Endothelial cell of umbilical vein (primary cell): ENCODE measurements at regions not wholly inside any gene's neighbourhood (a gene's known extent, or its start where the extent isn't known, plus 50 kb on each side); places are given as distances from the start of the nearest gene placed in this dataset.

Experiments used
- BruUV-seq: library from RNA; stranded (reverse); fragments of 400-500 nt; replicated peaks from 2 replicates; lab custom pipeline; 2021; lab: Mats Ljungman, UMichigan
- CTCF ChIA-PET: fragments of 300-600, 350-600 bp; sonication (Branson Sonifier 250); formaldehyde crosslinking; loops from one replicate; lab custom pipeline; 2021; ENCODE audit warnings: antibody characterized with exemption, inconsistent platforms; lab: Charles Lee
- POLR2A ChIA-PET: fragments of 300-600, 350-600 bp; sonication (Branson Sonifier 250); formaldehyde crosslinking; loops from one replicate; lab custom pipeline; 2021; ENCODE audit warnings: antibody characterized with exemption, inconsistent platforms; lab: Charles Lee
- DNase-seq: peaks from one replicate; pipeline ENCODE4 v3.0.0-alpha.2; 2011; ENCODE audit warnings: low read depth, low spot score
- FAIRE-seq: peaks from 2 replicates; lab custom pipeline; 2011; peaks lifted over from hg19 to GRCh38; lab: Jason Lieb, UNC
- H2AFZ ChIP-seq: 2 replicates; pipeline ENCODE4 v1.6.0; 2012; ENCODE audit warnings: low read depth, low read length, control low read depth, inconsistent platforms
- H3K27ac ChIP-seq: 2 replicates; pipeline ENCODE4 v1.5.1; 2011; ENCODE audit warnings: low read depth, mild to moderate bottlenecking, control low read depth, low read length, moderate library complexity; ENCODE audit not compliant: insufficient read depth
- H3K27me3 ChIP-seq, 2 experiments: 2 replicates each; pipeline versions ENCODE4 v1.6.0 to v1.6.1; 2011; ENCODE audit warnings: low read length in 2 of 2, mixed read lengths in 1 of 2; ENCODE audit not compliant: control insufficient read depth in 2 of 2, insufficient read depth in 2 of 2
- H3K36me3 ChIP-seq, 2 experiments: 2 replicates in 1 of 2; 3 replicates in 1 of 2; pipeline ENCODE4 v1.5.1; 2011; ENCODE audit warnings: low read length in 2 of 2, mild to moderate bottlenecking in 1 of 2, moderate library complexity in 1 of 2; ENCODE audit not compliant: control insufficient read depth in 2 of 2, insufficient read depth in 2 of 2; ENCODE audit errors: extremely low read depth in 1 of 2
- H3K4me1 ChIP-seq: 3 replicates; pipeline ENCODE4 v1.5.1; 2011; ENCODE audit warnings: mild to moderate bottlenecking, low read length; ENCODE audit not compliant: control insufficient read depth, insufficient read depth; ENCODE audit errors: extremely low read depth
- H3K4me2 ChIP-seq: 2 replicates; pipeline ENCODE4 v1.6.1; 2011; ENCODE audit warnings: low read length, control low read depth, mixed read lengths; ENCODE audit not compliant: insufficient read depth
- H3K4me3 ChIP-seq, 3 experiments: fragments of 200-600 bp in 1 of 3; sonication (generic), shearing (Covaris generic) in 1 of 3; replicated peaks in 1 of 3; 2 replicates each; pipeline ENCODE4 v1.5.1; 2011 to 2016; ENCODE audit warnings: control low read depth in 3 of 3, low read length in 3 of 3, mild to moderate bottlenecking in 2 of 3, inconsistent platforms in 1 of 3, low read depth in 1 of 3, moderate library complexity in 1 of 3; ENCODE audit not compliant: insufficient read depth in 1 of 3
- H3K79me2 ChIP-seq: 2 replicates; pipeline ENCODE4 v1.6.0; 2012; ENCODE audit warnings: low read length, inconsistent platforms; ENCODE audit not compliant: control insufficient read depth, insufficient read depth
- H3K9ac ChIP-seq: replicated peaks from 2 replicates; pipeline ENCODE3; 2011; ENCODE audit warnings: low read length, control low read depth; ENCODE audit not compliant: insufficient read depth; ENCODE audit errors: extremely low read depth
- H3K9me1 ChIP-seq: replicated peaks from 3 replicates; pipeline ENCODE4 v1.6.0; 2011; ENCODE audit warnings: mild to moderate bottlenecking, low read length; ENCODE audit not compliant: control insufficient read depth, insufficient read depth; ENCODE audit errors: extremely low read depth
- H3K9me3 ChIP-seq: replicated peaks from 2 replicates; pipeline ENCODE4 v1.5.1; 2012; ENCODE audit warnings: low read length, inconsistent platforms; ENCODE audit not compliant: control insufficient read depth, insufficient read depth
- H4K20me1 ChIP-seq: replicated peaks from 2 replicates; pipeline ENCODE3; 2011; ENCODE audit warnings: mild to moderate bottlenecking, low read length; ENCODE audit not compliant: control insufficient read depth, insufficient read depth; ENCODE audit errors: extremely low read depth
- CTCF ChIP-seq, 2 donors: IDR thresholded peaks; 1 replicate in 1 of 2; 2 replicates in 1 of 2; pipeline ENCODE4 v1.5.1; 2011; ENCODE audit warnings: low read length in 2 of 2, mild to moderate bottlenecking in 2 of 2, moderate library complexity in 2 of 2, control low read depth in 1 of 2, inconsistent platforms in 1 of 2, low read depth in 1 of 2; ENCODE audit not compliant: insufficient read depth in 1 of 2; ENCODE audit errors: extremely low read depth in 1 of 2
- EZH2 ChIP-seq: IDR thresholded peaks from 2 replicates; pipeline ENCODE4 v1.6.1; 2012; ENCODE audit warnings: borderline replicate concordance, low read depth, mild to moderate bottlenecking, moderate library complexity, low read length, inconsistent platforms; ENCODE audit not compliant: severe bottlenecking
- FOS ChIP-seq: IDR thresholded peaks from 2 replicates; pipeline ENCODE4 v1.6.1; 2011; ENCODE audit warnings: mild to moderate bottlenecking, low read length, moderate library complexity, borderline replicate concordance; ENCODE audit not compliant: insufficient read depth
- GATA2 ChIP-seq: IDR thresholded peaks from 2 replicates; pipeline ENCODE4 v1.7.0; 2011; ENCODE audit warnings: low read depth, mild to moderate bottlenecking, moderate library complexity, mixed read lengths, low read length; ENCODE audit not compliant: insufficient read length, insufficient read depth
- JUN ChIP-seq: IDR thresholded peaks from 2 replicates; pipeline ENCODE4 v1.6.1; 2011; ENCODE audit warnings: borderline replicate concordance, low read depth; ENCODE audit not compliant: insufficient read length, insufficient read depth
- MAX ChIP-seq: IDR thresholded peaks from 2 replicates; pipeline ENCODE4 v1.6.1; 2011; ENCODE audit not compliant: insufficient read depth, insufficient read length
- MYC ChIP-seq: IDR thresholded peaks from one replicate; pipeline ENCODE4 v1.6.1; 2011; ENCODE audit warnings: mild to moderate bottlenecking, low read depth, low read length
- POLR2A ChIP-seq: IDR thresholded peaks from 2 replicates; pipeline ENCODE4 v1.6.1; 2012; ENCODE audit warnings: low read depth, mild to moderate bottlenecking, control low read depth, low read length
- POLR2AphosphoS5 ChIP-seq: IDR thresholded peaks from 2 replicates; pipeline ENCODE4 v1.6.1; 2012; ENCODE audit warnings: low read depth, mild to moderate bottlenecking, control low read depth, low read length, moderate library complexity; ENCODE audit not compliant: insufficient read depth
- dilution Hi-C: fragments of 300-500 bp; cut with MboI; formaldehyde crosslinking; loops from one replicate; pipeline ENCODE4 v1.15.0; 2019; ENCODE audit warnings: low sequenced_read_pairs; ENCODE audit not compliant: extremely low pct_ligation_motif_present
- intact Hi-C: fragments of 100-400 bp; cut with micrococcal nuclease; formaldehyde crosslinking; loops from one replicate; pipeline ENCODE4 v1.10.0; 2022

GRCh38 chr3:116835658-116836057 is 126.1 kb downstream of the TUSC7 start:
- DNase-seq = no peak
- H4K20me1 ChIP-seq = no peaks in the 10 kb centered on the region
- no peaks in the 10 kb centered on the region for H3K36me3 ChIP-seq
- H3K4me1 ChIP-seq = peaks cover 8% of the 10 kb centered on the region
- POLR2A ChIA-PET = no interaction called here
- no peaks in the 10 kb centered on the region for H3K27me3 ChIP-seq
- no peaks in the 10 kb centered on the region for H3K9me1 ChIP-seq
- no peak overlapping the region for H3K4me3 ChIP-seq
- dilution Hi-C loops (no loop called here), intact Hi-C loops (no loop called here)
- CTCF ChIA-PET = interaction anchor here (1.5 kb wide), 1 partner anchor 16 kb away, joined by 3 read pairs; no protein-coding TSS in a partner anchor
- no peak for FAIRE-seq
- no peak overlapping the region for H3K9ac ChIP-seq
- H3K79me2 ChIP-seq = no peaks in the 10 kb centered on the region
- no TSS peak for BruUV-seq
- TF ChIP-seq MYC (no peak), POLR2A (no peak), MAX (no peak), POLR2AphosphoS5 (no peak)
- H3K27ac ChIP-seq = no peak overlapping the region
- H3K4me2 ChIP-seq = no peak overlapping the region
- H2AFZ ChIP-seq = no peak overlapping the region
- H3K9me3 ChIP-seq = no peaks in the 10 kb centered on the region

- intact Hi-C loops = no loop called here
- POLR2A ChIA-PET = no interaction called here
- dilution Hi-C loops = no loop called here
- no peak overlapping the region for H2AFZ ChIP-seq
- FAIRE-seq (no peak), DNase-seq (peak; percentile 3)
- no peaks in the 10 kb centered on the region for H4K20me1 ChIP-seq
- TF ChIP-seq EZH2 (no peak), MAX (no peak), CTCF (IDR thresholded peaks at IDR 0.05; ENCODE audit: extremely low read depth in 1 of 2, insufficient read depth in 1 of 2, low read depth in 1 of 2, low read length in 2 of 2) (no peak), JUN (no peak), POLR2A (no peak), MYC (no peak), GATA2 (no peak), FOS (no peak), POLR2AphosphoS5 (no peak)
- H3K4me3 ChIP-seq = no peak overlapping the region
- H3K9me1 ChIP-seq = no peaks in the 10 kb centered on the region
- H3K27ac ChIP-seq = no peak overlapping the region
- no peaks in the 10 kb centered on the region for H3K36me3 ChIP-seq
- no peaks in the 10 kb centered on the region for H3K27me3 ChIP-seq
- H3K9ac ChIP-seq = no peak overlapping the region
- CTCF ChIA-PET = interaction anchor here (1.4 to 1.5 kb wide), 2 partner anchors 15 to 65 kb away, joined by 3 read pairs; no protein-coding TSS in a partner anchor
- no peaks in the 10 kb centered on the region for H3K9me3 ChIP-seq
- no TSS peak for BruUV-seq
- H3K4me1 ChIP-seq = peaks cover 8% of the 10 kb centered on the region
- no peaks in the 10 kb centered on the region for H3K79me2 ChIP-seq
- peak overlapping the region; percentile 11 for H3K4me2 ChIP-seq
Observed at GRCh38 chr3:116836286-116836685, 126.7 kb downstream of the TUSC7 start.
